HL-60 (cell line): ENCODE measurements at regions not wholly inside any gene's neighbourhood (a gene's known extent, or its start where the extent isn't known, plus 50 kb on each side); places are given as distances from the start of the nearest gene placed in this dataset.

Source experiments
- CTCF ChIP-seq: IDR thresholded peaks from one replicate; pipeline ENCODE4 v1.5.1; 2011; ENCODE audit warnings: low read length, control low read depth, inconsistent platforms; ENCODE audit not compliant: insufficient read depth
- POLR2AphosphoS5 ChIP-seq: IDR thresholded peaks from 2 replicates; pipeline ENCODE4 v1.6.1; 2012; ENCODE audit warnings: low read depth
- REST ChIP-seq: IDR thresholded peaks from 2 replicates; pipeline ENCODE4 v1.6.1; 2012; ENCODE audit warnings: low read depth; ENCODE audit not compliant: insufficient replicate concordance
- SPI1 ChIP-seq: IDR thresholded peaks from 2 replicates; pipeline ENCODE4 v1.6.1; 2012; ENCODE audit warnings: low read depth, mild to moderate bottlenecking, borderline replicate concordance

- TF ChIP-seq CTCF, result no peak
- no peak for TF ChIP-seq POLR2AphosphoS5
- TF ChIP-seq REST, result no peak
- TF ChIP-seq SPI1, result no peak
Observed at GRCh38 chr12:23098517-23098916, 473.5 kb downstream of the ETNK1 start.
